Mucosa of descending colon (tissue), 3 donors: ENCODE measurements at regions not wholly inside any gene's neighbourhood (a gene's known extent, or its start where the extent isn't known, plus 50 kb on each side); places are given as distances from the start of the nearest gene placed in this dataset.

Experiments
- ATAC-seq: fragments of 200-7000 bp; cut with Tn5 transposase; one replicate; pipeline ENCODE4 v1.9.1; 2020; ENCODE audit warnings: mild to moderate bottlenecking, moderate library complexity
- DNase-seq, 3 donors: peaks; one replicate each; pipeline ENCODE4 v3.0.0-alpha.2; 2020
- H3K36me3 ChIP-seq: fragments of 200-600 bp; one replicate; pipeline ENCODE4 v1.8.0; 2021; ENCODE audit warnings: low read depth, mild to moderate bottlenecking
- H3K4me1 ChIP-seq: fragments of 200-600 bp; one replicate; pipeline ENCODE4 v1.8.0; 2021; ENCODE audit warnings: low read depth, mild to moderate bottlenecking
- H3K4me3 ChIP-seq: fragments of 200-600 bp; one replicate; pipeline ENCODE4 v1.8.0; 2021; ENCODE audit warnings: mild to moderate bottlenecking
- H3K9me3 ChIP-seq: fragments of 200-600 bp; one replicate; pipeline ENCODE4 v1.8.0; 2021; ENCODE audit warnings: mild to moderate bottlenecking
- CTCF ChIP-seq: fragments of 200-600 bp; IDR thresholded peaks from one replicate; pipeline ENCODE4 v1.8.0; 2022; ENCODE audit warnings: antibody characterized with exemption, mild to moderate bottlenecking
- intact Hi-C, 2 donors: fragments of 100-400 bp; cut with DNase I in 1 of 2; cut with micrococcal nuclease in 1 of 2; formaldehyde crosslinking; loops; one replicate each; pipeline versions ENCODE4 v1.11.0 to v1.11.1; 2022; cut with DNase I, micrococcal nuclease
- donor health status: DM: no; HTN: no; CAD: no; lungs with moderate emphysema.
- donor health status: DM: no; HTN: no; CAD: no.
- donor health status: DM: no; HTN: yes; CAD: no.

DNA sequence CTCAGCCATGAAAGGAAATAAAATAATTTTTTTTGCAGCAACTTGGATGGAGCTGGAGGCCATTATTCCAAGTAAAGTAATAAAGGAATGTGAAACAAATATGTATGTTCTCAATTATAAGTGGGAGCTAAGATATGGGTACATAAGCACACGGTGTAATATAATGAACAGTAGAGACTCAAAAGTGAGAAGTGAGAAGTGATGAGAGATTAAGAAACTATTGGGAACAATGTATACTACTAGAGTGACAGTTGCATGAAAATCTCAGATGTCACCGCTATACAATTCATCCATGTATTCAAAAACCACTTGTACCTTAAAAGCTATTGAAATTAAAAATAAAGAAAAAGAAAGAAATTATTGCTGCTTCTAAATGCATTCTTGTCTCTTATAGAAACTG is 182.9 kb upstream of the TACR3 start:
- Histone ChIP-seq H3K36me3 (no peaks in the 10 kb centered on the region), H3K4me1 (no peaks in the 10 kb centered on the region), H3K4me3 (no peak overlapping the region), H3K9me3 (no peaks in the 10 kb centered on the region)
- no peak for DNase-seq
- no peak for TF ChIP-seq CTCF
- intact Hi-C loops, result no loop called here
- ATAC-seq, result no peak

DNA sequence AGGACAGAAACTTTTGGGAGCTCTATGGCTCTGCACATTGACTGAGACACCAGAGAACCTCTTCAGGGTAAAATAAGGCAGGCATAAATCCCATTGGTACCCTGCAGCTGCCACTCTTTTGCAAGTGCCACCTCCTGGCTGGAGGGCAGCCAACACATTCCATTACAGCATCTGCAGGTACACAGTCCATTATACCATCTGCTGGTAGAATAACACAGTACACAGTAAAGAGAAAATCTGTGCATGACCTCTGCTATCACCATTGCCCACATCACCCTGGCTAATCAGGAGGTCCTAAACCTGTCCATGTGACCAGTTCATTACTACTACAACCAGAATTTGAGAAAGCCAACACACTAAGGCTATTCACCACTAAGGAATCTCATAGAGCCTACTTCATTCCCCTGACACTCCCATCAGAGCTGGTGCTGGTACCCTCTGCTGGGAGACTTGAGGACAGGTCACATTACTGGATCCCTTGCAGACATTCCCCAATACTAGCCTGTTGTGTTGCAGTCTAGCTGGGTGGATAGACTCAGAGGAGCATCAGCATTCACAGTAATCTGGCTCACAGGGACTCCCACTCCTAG is 176.2 kb upstream of the TACR3 start:
- no peak for TF ChIP-seq CTCF
- no peak overlapping the region for H3K4me3 ChIP-seq
- DNase-seq, result no peak
- intact Hi-C loops, result no loop called here
- H3K4me1 ChIP-seq, result no peaks in the 10 kb centered on the region
- no peak for ATAC-seq
- H3K9me3 ChIP-seq, result peaks cover 2% of the 10 kb centered on the region
- H3K36me3 ChIP-seq, result no peaks in the 10 kb centered on the region

DNA sequence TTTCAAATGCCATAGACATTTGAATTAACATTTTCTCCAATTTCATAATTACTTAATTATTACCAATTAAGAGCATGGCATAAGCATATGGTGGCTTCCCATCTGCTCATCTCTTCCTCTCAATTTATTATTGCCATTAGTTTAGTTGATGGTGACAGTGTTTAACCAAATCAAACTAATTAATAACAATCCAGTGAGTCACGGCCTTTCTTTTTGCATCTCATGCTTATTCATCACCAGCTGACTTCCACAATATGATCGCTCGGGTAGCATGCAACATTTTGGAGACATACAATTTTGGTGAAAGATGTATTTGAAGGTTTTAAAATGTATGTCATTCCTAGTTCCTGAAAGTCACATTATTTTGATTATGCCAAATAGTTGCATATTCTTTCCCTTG is 172.8 kb upstream of the TACR3 start:
- ATAC-seq (no peak), DNase-seq (no peak)
- no peaks in the 10 kb centered on the region for H3K36me3 ChIP-seq
- no peak for TF ChIP-seq CTCF
- H3K9me3 ChIP-seq, result peaks cover 2% of the 10 kb centered on the region
- no peak overlapping the region for H3K4me3 ChIP-seq
- intact Hi-C loops, result no loop called here
- H3K4me1 ChIP-seq, result no peaks in the 10 kb centered on the region

DNA sequence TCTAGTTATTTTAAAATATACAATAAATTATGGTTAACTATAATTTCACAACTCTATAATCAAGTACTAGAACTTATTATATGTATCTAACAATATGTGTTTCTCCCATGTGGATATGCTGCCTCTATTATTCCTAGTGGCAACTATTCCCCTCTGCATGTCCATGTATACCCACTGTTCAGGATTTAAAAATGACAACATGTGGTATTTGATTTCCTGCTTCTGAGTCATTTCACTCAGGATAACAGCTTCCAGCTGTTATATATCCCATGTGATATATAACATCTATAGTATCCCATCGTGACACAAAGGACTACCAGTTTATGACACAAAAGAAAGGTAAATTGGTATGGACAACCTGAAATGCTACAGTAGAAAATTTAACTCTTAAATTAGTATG is 167.4 kb upstream of the TACR3 start:
- TF ChIP-seq CTCF, result no peak
- intact Hi-C loops, result no loop called here
- Histone ChIP-seq H3K9me3 (no peaks in the 10 kb centered on the region), H3K36me3 (no peaks in the 10 kb centered on the region), H3K4me3 (no peak overlapping the region), H3K4me1 (no peaks in the 10 kb centered on the region)
- DNase-seq, result no peak
- ATAC-seq, result no peak

GRCh38 chr4:103885152-103885551 is 165.4 kb upstream of the TACR3 start:
- Histone ChIP-seq H3K9me3 (no peaks in the 10 kb centered on the region), H3K4me3 (no peak overlapping the region), H3K4me1 (no peaks in the 10 kb centered on the region), H3K36me3 (no peaks in the 10 kb centered on the region)
- DNase-seq (no peak), ATAC-seq (no peak)
- intact Hi-C loops, result no loop called here
- TF ChIP-seq CTCF, result no peak

- DNase-seq, result no peak
- H3K9me3 ChIP-seq, result peaks cover 6% of the 10 kb centered on the region
- intact Hi-C loops, result no loop called here
- no peak for TF ChIP-seq CTCF
- H3K36me3 ChIP-seq, result no peaks in the 10 kb centered on the region
- ATAC-seq, result no peak
- no peaks in the 10 kb centered on the region for H3K4me1 ChIP-seq
- no peak overlapping the region for H3K4me3 ChIP-seq
Measured at GRCh38 chr4:103867311-103867710, 147.5 kb upstream of the TACR3 start.
